Upper lobe of left lung (tissue), 4 donors: ENCODE measurements at regions not wholly inside any gene's neighbourhood (a gene's known extent, or its start where the extent isn't known, plus 50 kb on each side); places are given as distances from the start of the nearest gene placed in this dataset.

Experiments used
- CTCF ChIP-seq, 6 experiments: fragments of 450-650 bp in 4 of 6; fragments of 200-600 bp in 2 of 6; sonication (generic) in 2 of 6; IDR thresholded peaks; one replicate each; pipeline ENCODE4 v1.5.1; 2016 to 2019; ENCODE audit warnings: antibody characterized with exemption in 6 of 6
- EP300 ChIP-seq, 4 donors: sonication (generic); formaldehyde crosslinking; IDR thresholded peaks; one replicate each; pipeline ENCODE4 v1.5.1; 2017; ENCODE audit warnings: antibody characterized with exemption in 4 of 4, control low read depth in 2 of 4
- POLR2A ChIP-seq, 4 donors: fragments of 450-650 bp; IDR thresholded peaks; one replicate each; pipeline ENCODE4 v1.5.1; 2016 to 2017; ENCODE audit warnings: antibody characterized with exemption in 4 of 4, mild to moderate bottlenecking in 2 of 4
- POLR2AphosphoS5 ChIP-seq, 2 donors: sonication (generic); formaldehyde crosslinking; IDR thresholded peaks; one replicate each; pipeline ENCODE4 v1.5.1; 2017; ENCODE audit warnings: antibody characterized with exemption in 2 of 2

- TF ChIP-seq CTCF (IDR thresholded peaks at IDR 0.05) (no peak), EP300 (IDR thresholded peaks at IDR 0.05) (no peak), POLR2A (IDR thresholded peaks at IDR 0.05) (no peak), POLR2AphosphoS5 (IDR thresholded peaks at IDR 0.05) (no peak)
These were observed 478.1 kb downstream of the NPIPA7 start for GRCh38 chr16:16857012-16857411.
